ENCODE measurements at regions not wholly inside any gene's neighbourhood (a gene's known extent, or its start where the extent isn't known, plus 50 kb on each side); places are given as distances from the start of the nearest gene placed in this dataset.
"Not testable (repeated sequence)": the region's sequence is repeated elsewhere in the genome, so short reads cannot be mapped to it uniquely, and the experiment has no call there.

DNA sequence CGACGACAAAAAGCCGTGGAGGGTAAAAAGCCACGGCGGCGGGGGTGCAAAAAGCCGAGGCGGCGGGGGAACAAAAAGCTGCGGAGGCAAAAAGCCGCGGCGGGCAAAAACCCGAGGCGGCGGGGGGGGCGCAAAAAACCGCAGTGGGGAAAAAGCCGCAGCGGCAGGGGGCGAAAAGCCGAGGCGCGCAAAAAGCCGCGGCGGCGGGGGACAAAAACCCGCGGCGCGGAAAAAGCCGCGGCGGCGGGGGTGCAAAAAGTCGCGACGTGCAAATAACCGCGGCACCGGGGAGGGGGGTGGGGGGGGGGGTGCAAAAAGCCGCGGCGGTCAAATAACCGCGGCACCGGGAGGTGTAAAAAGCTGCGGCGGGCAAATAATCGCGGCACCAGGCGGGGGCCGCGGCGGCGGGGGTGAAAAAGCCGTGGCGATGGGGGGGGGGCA, 511.5 kb downstream of the FOXD4L5 start:
- Histone ChIP-seq H3K36me3 (ENCODE audit: control insufficient read depth, insufficient read depth, low read length) (no peaks in the 10 kb centered on the region), H3K4me1 (ENCODE audit: control insufficient read depth, insufficient read depth, low read length) (no peaks in the 10 kb centered on the region), H3K4me3 (ENCODE audit: low read depth in 2 of 2, low read length in 2 of 2) (peak overlapping the region; percentile 19 to 24; a peak in 3 of 4 replicates), H3K9me3 (ENCODE audit: control insufficient read depth, insufficient read depth, low read depth, low read length) (no peaks in the 10 kb centered on the region), H3K27ac (ENCODE audit: low read length) (no peak overlapping the region), H3K27me3 (ENCODE audit: control insufficient read depth, insufficient read depth, low read length) (no peaks in the 10 kb centered on the region)
- no TSS peak for BruUV-seq (replicated peaks)
- CTCF ChIA-PET = no interaction called here
- intact Hi-C loops (cut with micrococcal nuclease; ENCODE audit: unreplicated experiment) (no loop called here), in situ Hi-C loops (cut with HindIII; ENCODE audit: low pct_unique_long_range_greater_than_20kb, low sequenced_read_pairs) (no loop called here)
- POLR2A ChIA-PET = no interaction called here
- ATAC-seq = no peak
- no peak for DNase-seq (ENCODE audit: low read depth, low spot score)
- TF ChIP-seq SIN3A (IDR thresholded peaks at IDR 0.05; ENCODE audit: borderline replicate concordance, insufficient read depth, low read depth, low read length) = no peak
- TF ChIP-seq, protein P1, sequence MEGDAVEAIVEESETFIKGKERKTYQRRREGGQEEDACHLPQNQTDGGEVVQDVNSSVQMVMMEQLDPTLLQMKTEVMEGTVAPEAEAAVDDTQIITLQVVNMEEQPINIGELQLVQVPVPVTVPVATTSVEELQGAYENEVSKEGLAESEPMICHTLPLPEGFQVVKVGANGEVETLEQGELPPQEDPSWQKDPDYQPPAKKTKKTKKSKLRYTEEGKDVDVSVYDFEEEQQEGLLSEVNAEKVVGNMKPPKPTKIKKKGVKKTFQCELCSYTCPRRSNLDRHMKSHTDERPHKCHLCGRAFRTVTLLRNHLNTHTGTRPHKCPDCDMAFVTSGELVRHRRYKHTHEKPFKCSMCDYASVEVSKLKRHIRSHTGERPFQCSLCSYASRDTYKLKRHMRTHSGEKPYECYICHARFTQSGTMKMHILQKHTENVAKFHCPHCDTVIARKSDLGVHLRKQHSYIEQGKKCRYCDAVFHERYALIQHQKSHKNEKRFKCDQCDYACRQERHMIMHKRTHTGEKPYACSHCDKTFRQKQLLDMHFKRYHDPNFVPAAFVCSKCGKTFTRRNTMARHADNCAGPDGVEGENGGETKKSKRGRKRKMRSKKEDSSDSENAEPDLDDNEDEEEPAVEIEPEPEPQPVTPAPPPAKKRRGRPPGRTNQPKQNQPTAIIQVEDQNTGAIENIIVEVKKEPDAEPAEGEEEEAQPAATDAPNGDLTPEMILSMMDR (IDR thresholded peaks at IDR 0.05) = no peak
- TF ChIP-seq POLR2AphosphoS5 (IDR thresholded peaks at IDR 0.05; ENCODE audit: low read depth, low read length) = no peak
- TF ChIP-seq, protein P2, sequence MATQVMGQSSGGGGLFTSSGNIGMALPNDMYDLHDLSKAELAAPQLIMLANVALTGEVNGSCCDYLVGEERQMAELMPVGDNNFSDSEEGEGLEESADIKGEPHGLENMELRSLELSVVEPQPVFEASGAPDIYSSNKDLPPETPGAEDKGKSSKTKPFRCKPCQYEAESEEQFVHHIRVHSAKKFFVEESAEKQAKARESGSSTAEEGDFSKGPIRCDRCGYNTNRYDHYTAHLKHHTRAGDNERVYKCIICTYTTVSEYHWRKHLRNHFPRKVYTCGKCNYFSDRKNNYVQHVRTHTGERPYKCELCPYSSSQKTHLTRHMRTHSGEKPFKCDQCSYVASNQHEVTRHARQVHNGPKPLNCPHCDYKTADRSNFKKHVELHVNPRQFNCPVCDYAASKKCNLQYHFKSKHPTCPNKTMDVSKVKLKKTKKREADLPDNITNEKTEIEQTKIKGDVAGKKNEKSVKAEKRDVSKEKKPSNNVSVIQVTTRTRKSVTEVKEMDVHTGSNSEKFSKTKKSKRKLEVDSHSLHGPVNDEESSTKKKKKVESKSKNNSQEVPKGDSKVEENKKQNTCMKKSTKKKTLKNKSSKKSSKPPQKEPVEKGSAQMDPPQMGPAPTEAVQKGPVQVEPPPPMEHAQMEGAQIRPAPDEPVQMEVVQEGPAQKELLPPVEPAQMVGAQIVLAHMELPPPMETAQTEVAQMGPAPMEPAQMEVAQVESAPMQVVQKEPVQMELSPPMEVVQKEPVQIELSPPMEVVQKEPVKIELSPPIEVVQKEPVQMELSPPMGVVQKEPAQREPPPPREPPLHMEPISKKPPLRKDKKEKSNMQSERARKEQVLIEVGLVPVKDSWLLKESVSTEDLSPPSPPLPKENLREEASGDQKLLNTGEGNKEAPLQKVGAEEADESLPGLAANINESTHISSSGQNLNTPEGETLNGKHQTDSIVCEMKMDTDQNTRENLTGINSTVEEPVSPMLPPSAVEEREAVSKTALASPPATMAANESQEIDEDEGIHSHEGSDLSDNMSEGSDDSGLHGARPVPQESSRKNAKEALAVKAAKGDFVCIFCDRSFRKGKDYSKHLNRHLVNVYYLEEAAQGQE (IDR thresholded peaks at IDR 0.05; ENCODE audit: insufficient read depth in 1 of 2, low read depth in 2 of 2, low read length in 1 of 2) = no peak
- no peak for TF ChIP-seq TCF7L2 (IDR thresholded peaks at IDR 0.05; ENCODE audit: low read depth, low read length)

DNA sequence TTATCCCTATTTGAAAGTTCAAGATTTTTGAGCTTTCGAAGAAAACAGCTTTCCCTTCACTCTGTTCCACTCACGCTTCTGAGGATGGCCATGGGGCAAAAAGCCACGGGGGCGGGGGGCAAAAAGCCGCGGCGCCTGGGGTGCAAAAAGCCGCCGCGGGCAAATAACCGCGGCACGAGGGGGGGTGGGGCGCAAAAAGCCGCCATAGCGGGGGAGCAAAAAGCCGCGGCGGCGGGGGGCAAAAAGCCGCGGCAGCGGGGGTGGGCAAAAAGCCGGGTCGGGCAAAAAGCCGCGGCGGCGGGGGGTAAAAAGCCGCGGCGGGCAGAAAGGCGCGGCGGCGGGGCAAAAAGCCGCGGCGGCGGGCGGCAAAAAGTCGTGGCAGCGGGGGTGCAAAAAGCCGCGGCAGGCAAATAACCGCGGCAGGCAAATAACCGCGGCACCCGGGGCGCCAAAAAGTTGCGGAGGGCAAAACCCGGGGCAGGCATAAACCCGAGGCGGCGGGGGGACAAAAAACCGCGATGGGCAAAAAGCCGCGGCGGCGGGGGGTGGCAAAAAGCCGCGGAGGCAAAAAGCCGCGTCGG, 512.2 kb downstream of the FOXD4L5 start:
- ATAC-seq; POLR2A ChIA-PET; H3K27ac ChIP-seq (ENCODE audit: low read length); H3K9me3 ChIP-seq (ENCODE audit: control insufficient read depth, insufficient read depth, low read depth, low read length); H3K4me1 ChIP-seq (ENCODE audit: control insufficient read depth, insufficient read depth, low read length); intact Hi-C loops (cut with micrococcal nuclease; ENCODE audit: unreplicated experiment); H3K27me3 ChIP-seq (ENCODE audit: control insufficient read depth, insufficient read depth, low read length); H3K36me3 ChIP-seq (ENCODE audit: control insufficient read depth, insufficient read depth, low read length); BruUV-seq (replicated peaks); CTCF ChIA-PET; in situ Hi-C loops (cut with HindIII; ENCODE audit: low pct_unique_long_range_greater_than_20kb, low sequenced_read_pairs); DNase-seq (ENCODE audit: low read depth, low spot score): not testable (repeated sequence)
- peak overlapping the region in 1 of 2 experiments; percentile 14; a peak in 1 of 4 replicates for H3K4me3 ChIP-seq (ENCODE audit: low read depth in 2 of 2, low read length in 2 of 2)

DNA sequence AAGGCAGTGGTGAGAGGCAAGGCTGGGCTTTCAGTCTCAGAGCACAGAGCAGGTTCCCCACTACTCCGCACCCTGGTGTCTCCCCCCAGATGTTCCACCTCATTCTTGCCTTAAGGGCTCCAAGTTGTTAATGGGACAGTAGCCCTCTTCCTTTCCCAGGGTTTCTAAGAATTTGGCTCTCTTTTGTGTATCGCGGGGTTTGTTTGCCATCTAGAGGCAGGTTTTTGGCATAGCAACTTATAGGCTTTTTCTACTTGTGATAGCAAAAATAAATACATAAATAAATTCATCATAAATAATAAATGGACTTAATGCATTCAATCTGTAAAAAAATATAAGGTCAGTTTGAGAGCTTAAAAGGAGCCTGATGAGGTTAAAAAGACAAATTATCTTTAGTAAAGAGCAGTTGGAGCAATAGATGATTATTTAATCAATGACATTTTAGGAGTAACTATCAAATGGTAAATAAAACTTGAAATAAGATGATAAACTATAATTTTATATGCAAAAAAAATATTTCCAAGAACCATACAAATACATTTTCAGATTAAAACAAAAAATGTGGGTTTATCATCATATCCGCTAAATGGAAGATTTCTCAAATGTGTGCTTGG, 512.8 kb downstream of the FOXD4L5 start:
- H3K9me3 ChIP-seq (ENCODE audit: control insufficient read depth, insufficient read depth, low read depth, low read length); POLR2A ChIA-PET; BruUV-seq (replicated peaks); H3K36me3 ChIP-seq (ENCODE audit: control insufficient read depth, insufficient read depth, low read length); intact Hi-C loops (cut with micrococcal nuclease; ENCODE audit: unreplicated experiment); DNase-seq (ENCODE audit: low read depth, low spot score); H3K4me1 ChIP-seq (ENCODE audit: control insufficient read depth, insufficient read depth, low read length); H3K4me3 ChIP-seq (ENCODE audit: low read depth in 2 of 2, low read length in 2 of 2); H3K27me3 ChIP-seq (ENCODE audit: control insufficient read depth, insufficient read depth, low read length); CTCF ChIA-PET; ATAC-seq; H3K27ac ChIP-seq (ENCODE audit: low read length); in situ Hi-C loops (cut with HindIII; ENCODE audit: low pct_unique_long_range_greater_than_20kb, low sequenced_read_pairs): not testable (repeated sequence)
